ENCODE measurements at regions not wholly inside any gene's neighbourhood (a gene's known extent, or its start where the extent isn't known, plus 50 kb on each side); places are given as distances from the start of the nearest gene placed in this dataset.
"Not testable (repeated sequence)": the region's sequence is repeated elsewhere in the genome, so short reads cannot be mapped to it uniquely, and the experiment has no call there.

DNA sequence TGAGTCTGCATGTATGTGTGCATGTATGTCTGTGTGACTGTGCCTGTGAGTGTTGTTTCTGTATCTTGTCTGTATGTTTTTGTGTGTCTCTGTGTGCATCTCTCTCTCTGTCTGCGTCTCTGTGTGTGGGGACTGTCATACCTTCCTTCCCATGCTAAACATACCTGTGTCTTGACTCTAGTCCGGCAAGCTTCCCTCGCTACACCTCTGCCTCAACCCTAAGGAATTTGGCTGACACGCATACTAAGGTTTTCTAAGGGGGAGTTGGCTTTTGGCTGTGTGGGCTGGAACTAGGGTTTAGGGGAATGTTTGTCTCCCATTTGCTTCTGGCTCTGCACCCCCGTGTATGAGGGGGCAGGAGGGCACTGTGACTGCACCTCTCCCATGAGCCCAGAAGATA, 4500.9 kb upstream of the TPTE start:
- TF ChIP-seq, protein P1, sequence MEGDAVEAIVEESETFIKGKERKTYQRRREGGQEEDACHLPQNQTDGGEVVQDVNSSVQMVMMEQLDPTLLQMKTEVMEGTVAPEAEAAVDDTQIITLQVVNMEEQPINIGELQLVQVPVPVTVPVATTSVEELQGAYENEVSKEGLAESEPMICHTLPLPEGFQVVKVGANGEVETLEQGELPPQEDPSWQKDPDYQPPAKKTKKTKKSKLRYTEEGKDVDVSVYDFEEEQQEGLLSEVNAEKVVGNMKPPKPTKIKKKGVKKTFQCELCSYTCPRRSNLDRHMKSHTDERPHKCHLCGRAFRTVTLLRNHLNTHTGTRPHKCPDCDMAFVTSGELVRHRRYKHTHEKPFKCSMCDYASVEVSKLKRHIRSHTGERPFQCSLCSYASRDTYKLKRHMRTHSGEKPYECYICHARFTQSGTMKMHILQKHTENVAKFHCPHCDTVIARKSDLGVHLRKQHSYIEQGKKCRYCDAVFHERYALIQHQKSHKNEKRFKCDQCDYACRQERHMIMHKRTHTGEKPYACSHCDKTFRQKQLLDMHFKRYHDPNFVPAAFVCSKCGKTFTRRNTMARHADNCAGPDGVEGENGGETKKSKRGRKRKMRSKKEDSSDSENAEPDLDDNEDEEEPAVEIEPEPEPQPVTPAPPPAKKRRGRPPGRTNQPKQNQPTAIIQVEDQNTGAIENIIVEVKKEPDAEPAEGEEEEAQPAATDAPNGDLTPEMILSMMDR (IDR thresholded peaks at IDR 0.05) = not testable (repeated sequence)
- TF ChIP-seq POLR2AphosphoS5 (IDR thresholded peaks at IDR 0.05) = not testable (repeated sequence)
